ENCODE measurements at regions not wholly inside any gene's neighbourhood (a gene's known extent, or its start where the extent isn't known, plus 50 kb on each side); places are given as distances from the start of the nearest gene placed in this dataset.

GRCh38 chr7:10789170-10789569, 184.5 kb upstream of the PHF14 start:
- TF ChIP-seq, protein P1, sequence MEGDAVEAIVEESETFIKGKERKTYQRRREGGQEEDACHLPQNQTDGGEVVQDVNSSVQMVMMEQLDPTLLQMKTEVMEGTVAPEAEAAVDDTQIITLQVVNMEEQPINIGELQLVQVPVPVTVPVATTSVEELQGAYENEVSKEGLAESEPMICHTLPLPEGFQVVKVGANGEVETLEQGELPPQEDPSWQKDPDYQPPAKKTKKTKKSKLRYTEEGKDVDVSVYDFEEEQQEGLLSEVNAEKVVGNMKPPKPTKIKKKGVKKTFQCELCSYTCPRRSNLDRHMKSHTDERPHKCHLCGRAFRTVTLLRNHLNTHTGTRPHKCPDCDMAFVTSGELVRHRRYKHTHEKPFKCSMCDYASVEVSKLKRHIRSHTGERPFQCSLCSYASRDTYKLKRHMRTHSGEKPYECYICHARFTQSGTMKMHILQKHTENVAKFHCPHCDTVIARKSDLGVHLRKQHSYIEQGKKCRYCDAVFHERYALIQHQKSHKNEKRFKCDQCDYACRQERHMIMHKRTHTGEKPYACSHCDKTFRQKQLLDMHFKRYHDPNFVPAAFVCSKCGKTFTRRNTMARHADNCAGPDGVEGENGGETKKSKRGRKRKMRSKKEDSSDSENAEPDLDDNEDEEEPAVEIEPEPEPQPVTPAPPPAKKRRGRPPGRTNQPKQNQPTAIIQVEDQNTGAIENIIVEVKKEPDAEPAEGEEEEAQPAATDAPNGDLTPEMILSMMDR (IDR thresholded peaks at IDR 0.05): no peak
- TF ChIP-seq POLR2A (IDR thresholded peaks at IDR 0.05): no peak
